Stimulated activated CD4-positive, alpha-beta T cell treated with anti-CD3 and anti-CD28 coated beads, TNF-alpha, amount 100 ng/mL, for 24 hours (primary cell): ENCODE measurements at regions not wholly inside any gene's neighbourhood (a gene's known extent, or its start where the extent isn't known, plus 50 kb on each side); places are given as distances from the start of the nearest gene placed in this dataset.
"Not testable (repeated sequence)": the region's sequence is repeated elsewhere in the genome, so short reads cannot be mapped to it uniquely, and the experiment has no call there.

ENCODE experiments used
- DNase-seq, 3 experiments: peaks; one replicate each; pipeline ENCODE4 v3.0.0-alpha.2; 2020; ENCODE audit warnings: low read depth in 3 of 3

- no peak for DNase-seq
Observed at GRCh38 chr6:144534180-144534579, 249.0 kb downstream of the UTRN start.

GRCh38 chr6:144535630-144536029 lies 250.5 kb downstream of the UTRN start:
- no peak for DNase-seq

DNA sequence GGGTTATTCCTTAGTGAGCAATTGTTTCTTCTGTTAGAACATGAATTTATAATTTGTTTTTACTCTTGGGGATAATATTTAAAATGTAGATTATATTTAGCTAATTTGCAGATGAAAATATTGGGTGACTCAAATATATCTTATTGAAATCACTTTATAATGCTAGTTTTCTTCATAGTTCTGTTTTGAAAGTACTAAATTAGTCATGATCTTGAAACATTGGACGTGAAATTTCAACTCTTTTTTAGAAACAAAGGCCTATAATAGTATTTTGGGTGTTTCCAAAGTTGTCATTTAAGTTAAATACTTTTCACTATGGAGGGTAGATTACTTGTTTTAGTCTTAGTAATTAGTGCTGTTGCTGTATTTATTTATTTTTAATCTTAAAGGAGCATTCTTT lies 250.9 kb downstream of the UTRN start:
- DNase-seq: no peak

- DNase-seq: no peak
Observed at GRCh38 chr6:144543006-144543871, 258.1 kb downstream of the UTRN start.

DNA sequence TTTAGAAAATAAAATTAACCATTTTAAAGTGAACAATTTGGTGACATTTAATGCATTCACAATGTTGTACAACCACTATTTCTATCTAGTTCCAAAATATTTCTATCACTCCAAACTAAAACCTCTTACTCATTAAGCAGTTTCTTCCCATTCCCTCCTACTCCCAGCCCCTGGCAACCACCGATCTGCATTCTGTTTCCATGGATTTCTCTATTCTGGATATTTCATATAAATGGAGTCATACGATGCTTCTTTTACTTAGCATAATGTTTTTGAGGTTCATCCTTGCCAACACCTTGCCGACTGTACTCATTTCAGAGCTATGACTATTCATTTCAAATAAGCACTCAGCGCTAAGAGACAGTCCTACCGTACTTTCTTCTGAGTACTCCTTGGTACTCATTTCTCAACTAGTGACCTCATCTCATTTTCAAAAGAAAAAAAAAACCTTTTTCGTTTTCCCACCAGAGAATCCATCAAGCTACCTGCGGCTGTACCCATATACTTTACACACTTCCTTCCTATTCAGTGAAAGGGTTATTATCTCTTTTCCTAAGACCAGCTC lies 259.2 kb downstream of the UTRN start:
- DNase-seq: no peak

- no peak for DNase-seq
Observed at GRCh38 chr6:144546807-144547206, 261.7 kb downstream of the UTRN start.

- DNase-seq: no peak
Observed at GRCh38 chr6:144547409-144547808, 262.3 kb downstream of the UTRN start.

DNA sequence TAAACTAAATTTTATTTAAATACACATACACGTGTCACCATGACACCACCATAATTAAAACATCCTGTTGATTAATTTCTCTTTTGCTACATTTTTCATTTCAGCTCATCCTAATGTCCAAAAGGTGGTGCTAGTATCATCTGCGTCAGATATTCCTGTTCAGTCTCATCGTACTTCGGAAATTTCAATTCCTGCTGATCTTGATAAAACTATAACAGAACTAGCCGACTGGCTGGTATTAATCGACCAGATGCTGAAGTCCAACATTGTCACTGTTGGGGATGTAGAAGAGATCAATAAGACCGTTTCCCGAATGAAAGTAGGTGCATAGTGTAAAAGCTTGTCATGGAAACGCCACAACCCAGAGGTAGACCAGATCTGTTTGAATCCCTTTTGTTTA lies 263.4 kb downstream of the UTRN start:
- DNase-seq: no peak

DNA sequence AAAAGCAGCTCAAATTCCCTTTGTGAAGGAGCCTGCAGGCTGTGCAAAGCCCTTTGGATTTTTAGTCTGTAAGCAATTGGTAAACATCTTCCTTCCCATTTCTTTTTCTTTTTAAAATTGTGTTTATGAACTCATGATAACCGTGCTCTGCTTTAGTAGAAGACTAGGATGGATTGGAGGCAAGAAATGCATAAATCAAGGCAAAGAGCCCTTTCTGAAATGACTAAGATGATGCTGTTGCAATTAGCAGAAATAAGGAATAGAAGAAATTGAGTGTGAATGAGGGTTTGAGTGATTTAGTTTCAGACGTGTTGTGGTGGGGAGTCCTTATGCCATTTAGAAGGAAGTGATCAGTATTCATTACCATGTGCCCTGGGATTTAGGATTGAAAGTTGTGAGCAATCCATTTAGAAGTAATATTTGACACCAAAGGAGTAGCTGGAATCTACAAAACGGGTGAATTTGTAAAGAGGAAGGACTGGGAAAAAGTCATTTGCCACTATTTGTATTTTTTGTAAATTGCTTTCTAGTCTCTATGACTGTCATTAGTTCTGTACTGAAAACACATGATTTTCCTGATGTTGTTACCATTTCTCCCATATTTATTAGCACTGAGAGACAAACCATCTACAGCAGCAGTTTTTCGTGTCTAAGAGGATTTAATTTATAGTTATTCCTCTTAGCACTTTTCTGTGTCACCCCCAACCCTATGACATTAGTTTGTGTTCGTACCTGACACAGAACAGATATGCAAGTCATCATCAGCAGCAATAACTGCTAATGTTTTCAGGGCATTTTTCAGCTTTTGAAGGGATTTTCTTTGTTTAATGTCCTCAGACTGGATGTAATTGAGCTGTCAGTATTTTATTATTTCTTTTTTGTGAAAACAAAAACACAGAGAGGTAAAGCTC lies 265.0 kb downstream of the UTRN start:
- DNase-seq: no peak

- DNase-seq: no peak
Observed at GRCh38 chr6:144551339-144551738, 266.2 kb downstream of the UTRN start.

GRCh38 chr6:144555066-144555465 lies 269.9 kb downstream of the UTRN start:
- no peak for DNase-seq

- peak in 1 of 3 experiments; percentile 30 for DNase-seq
Observed at GRCh38 chr6:144559865-144560593, 274.9 kb downstream of the UTRN start.

- no peak for DNase-seq
Observed at GRCh38 chr6:144561455-144562043, 276.4 kb downstream of the UTRN start.

- DNase-seq: no peak
Observed at GRCh38 chr6:144564202-144564601, 279.1 kb downstream of the UTRN start.

- DNase-seq: no peak
Observed at GRCh38 chr6:144566868-144567615, 281.9 kb downstream of the UTRN start.

- DNase-seq: no peak
Observed at GRCh38 chr6:144568241-144568640, 283.1 kb downstream of the UTRN start.

DNA sequence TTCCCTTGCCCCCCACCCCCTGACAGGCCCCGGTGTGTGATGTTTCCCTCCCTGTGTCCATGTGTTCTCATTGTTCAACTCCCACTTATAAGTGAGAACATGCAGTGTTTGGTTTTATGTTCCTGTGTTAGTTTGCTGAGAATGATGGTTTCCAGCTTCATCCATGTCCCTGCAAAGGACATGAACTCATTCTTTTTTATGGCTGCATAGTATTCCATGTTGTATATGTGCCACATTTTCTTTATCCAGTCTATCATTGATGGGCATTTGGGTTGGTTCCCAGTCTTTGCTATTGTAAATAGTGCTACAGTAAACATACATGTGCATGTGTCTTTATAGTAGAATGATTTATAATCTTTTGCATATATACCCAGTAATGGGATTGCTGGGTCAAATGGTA lies 287.4 kb downstream of the UTRN start:
- not testable (repeated sequence) for DNase-seq

- no peak for DNase-seq
Observed at GRCh38 chr6:144574796-144575195, 289.7 kb downstream of the UTRN start.

DNA sequence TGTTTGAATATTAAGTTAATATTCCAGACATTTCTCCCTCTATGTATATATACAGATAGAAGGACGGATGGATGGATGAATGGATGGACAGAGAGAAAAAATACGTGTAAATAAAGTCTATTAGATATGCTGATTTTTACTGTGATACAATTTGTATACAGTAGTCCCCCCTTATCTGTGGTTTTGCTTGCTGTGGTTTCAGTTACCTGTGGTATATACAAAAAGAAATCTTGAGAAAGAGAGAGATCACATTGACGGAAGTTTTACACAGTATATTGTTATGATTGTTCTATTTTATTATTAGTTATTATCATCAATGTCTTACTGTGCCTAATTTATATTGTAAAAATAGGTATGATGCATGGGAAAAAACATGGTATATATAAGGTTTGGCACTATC lies 290.2 kb downstream of the UTRN start:
- no peak for DNase-seq

DNA sequence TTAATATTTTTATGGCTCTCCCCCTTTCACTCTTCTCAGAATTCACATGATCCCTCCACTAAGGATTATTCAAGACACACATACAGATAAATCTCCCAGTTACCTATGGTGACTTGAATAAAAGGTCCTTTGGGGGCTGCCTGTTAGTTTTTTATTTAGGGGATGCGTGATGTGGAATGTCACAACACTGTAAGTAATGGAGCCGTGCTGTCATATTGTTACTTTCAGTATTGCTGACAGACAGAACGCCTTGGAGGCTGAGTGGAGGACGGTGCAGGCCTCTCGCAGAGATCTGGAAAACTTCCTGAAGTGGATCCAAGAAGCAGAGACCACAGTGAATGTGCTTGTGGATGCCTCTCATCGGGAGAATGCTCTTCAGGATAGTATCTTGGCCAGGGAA lies 291.7 kb downstream of the UTRN start:
- DNase-seq: no peak
